ENCODE measurements at regions not wholly inside any gene's neighbourhood (a gene's known extent, or its start where the extent isn't known, plus 50 kb on each side); places are given as distances from the start of the nearest gene placed in this dataset.

- no peak for TF ChIP-seq ZNF570 (CRISPR knock-in tag; IDR thresholded peaks at IDR 0.05; ENCODE audit: borderline replicate concordance)
- TF ChIP-seq ZNF34 (CRISPR knock-in tag; IDR thresholded peaks at IDR 0.05; ENCODE audit: borderline replicate concordance) = no peak
- TF ChIP-seq ZNF556 (CRISPR knock-in tag; IDR thresholded peaks at IDR 0.05; ENCODE audit: borderline replicate concordance) = peak; percentile 54; the same call in 1 of the 2 replicates
- TF ChIP-seq ZBTB34 (CRISPR knock-in tag; IDR thresholded peaks at IDR 0.05) = no peak
- TF ChIP-seq, protein P1, sequence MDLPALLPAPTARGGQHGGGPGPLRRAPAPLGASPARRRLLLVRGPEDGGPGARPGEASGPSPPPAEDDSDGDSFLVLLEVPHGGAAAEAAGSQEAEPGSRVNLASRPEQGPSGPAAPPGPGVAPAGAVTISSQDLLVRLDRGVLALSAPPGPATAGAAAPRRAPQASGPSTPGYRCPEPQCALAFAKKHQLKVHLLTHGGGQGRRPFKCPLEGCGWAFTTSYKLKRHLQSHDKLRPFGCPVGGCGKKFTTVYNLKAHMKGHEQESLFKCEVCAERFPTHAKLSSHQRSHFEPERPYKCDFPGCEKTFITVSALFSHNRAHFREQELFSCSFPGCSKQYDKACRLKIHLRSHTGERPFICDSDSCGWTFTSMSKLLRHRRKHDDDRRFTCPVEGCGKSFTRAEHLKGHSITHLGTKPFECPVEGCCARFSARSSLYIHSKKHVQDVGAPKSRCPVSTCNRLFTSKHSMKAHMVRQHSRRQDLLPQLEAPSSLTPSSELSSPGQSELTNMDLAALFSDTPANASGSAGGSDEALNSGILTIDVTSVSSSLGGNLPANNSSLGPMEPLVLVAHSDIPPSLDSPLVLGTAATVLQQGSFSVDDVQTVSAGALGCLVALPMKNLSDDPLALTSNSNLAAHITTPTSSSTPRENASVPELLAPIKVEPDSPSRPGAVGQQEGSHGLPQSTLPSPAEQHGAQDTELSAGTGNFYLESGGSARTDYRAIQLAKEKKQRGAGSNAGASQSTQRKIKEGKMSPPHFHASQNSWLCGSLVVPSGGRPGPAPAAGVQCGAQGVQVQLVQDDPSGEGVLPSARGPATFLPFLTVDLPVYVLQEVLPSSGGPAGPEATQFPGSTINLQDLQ (CRISPR knock-in tag; IDR thresholded peaks at IDR 0.05) = no peak
- TF ChIP-seq, protein P2, sequence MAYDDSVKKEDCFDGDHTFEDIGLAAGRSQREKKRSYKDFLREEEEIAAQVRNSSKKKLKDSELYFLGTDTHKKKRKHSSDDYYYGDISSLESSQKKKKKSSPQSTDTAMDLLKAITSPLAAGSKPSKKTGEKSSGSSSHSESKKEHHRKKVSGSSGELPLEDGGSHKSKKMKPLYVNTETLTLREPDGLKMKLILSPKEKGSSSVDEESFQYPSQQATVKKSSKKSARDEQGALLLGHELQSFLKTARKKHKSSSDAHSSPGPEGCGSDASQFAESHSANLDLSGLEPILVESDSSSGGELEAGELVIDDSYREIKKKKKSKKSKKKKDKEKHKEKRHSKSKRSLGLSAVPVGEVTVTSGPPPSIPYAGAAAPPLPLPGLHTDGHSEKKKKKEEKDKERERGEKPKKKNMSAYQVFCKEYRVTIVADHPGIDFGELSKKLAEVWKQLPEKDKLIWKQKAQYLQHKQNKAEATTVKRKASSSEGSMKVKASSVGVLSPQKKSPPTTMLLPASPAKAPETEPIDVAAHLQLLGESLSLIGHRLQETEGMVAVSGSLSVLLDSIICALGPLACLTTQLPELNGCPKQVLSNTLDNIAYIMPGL (CRISPR knock-in tag; IDR thresholded peaks at IDR 0.05; ENCODE audit: borderline replicate concordance in 1 of 2, low read depth in 1 of 2) = peak; percentile 73 to 79; a peak in 3 of 4 replicates
- TF ChIP-seq SYNCRIP (IDR thresholded peaks at IDR 0.05; ENCODE audit: insufficient read depth, low read depth, low read length) = no peak
- TF ChIP-seq IKZF4 (CRISPR knock-in tag; IDR thresholded peaks at IDR 0.05; ENCODE audit: borderline replicate concordance, low read depth, not compliant biosample characterization) = no peak
- TF ChIP-seq MAFK (conservative IDR thresholded peaks at IDR 0.05 in 1 of 2, IDR thresholded peaks at IDR 0.05 in 1 of 2; ENCODE audit: low read length in 2 of 2) = no peak; a peak in 1 of 4 replicates
- TF ChIP-seq SPEN (CRISPR knock-in tag; IDR thresholded peaks at IDR 0.05; ENCODE audit: low read depth) = no peak
- no peak for TF ChIP-seq PREB (CRISPR knock-in tag; IDR thresholded peaks at IDR 0.05)
- TF ChIP-seq ZNF782 (CRISPR knock-in tag; IDR thresholded peaks at IDR 0.05; ENCODE audit: borderline replicate concordance) = no peak
- TF ChIP-seq RFXAP (CRISPR knock-in tag; IDR thresholded peaks at IDR 0.05; ENCODE audit: borderline replicate concordance) = no peak
- TF ChIP-seq, protein P3, sequence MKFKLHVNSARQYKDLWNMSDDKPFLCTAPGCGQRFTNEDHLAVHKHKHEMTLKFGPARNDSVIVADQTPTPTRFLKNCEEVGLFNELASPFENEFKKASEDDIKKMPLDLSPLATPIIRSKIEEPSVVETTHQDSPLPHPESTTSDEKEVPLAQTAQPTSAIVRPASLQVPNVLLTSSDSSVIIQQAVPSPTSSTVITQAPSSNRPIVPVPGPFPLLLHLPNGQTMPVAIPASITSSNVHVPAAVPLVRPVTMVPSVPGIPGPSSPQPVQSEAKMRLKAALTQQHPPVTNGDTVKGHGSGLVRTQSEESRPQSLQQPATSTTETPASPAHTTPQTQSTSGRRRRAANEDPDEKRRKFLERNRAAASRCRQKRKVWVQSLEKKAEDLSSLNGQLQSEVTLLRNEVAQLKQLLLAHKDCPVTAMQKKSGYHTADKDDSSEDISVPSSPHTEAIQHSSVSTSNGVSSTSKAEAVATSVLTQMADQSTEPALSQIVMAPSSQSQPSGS (CRISPR knock-in tag; IDR thresholded peaks at IDR 0.05) = no peak
- TF ChIP-seq XBP1 (CRISPR knock-in tag; IDR thresholded peaks at IDR 0.05) = no peak
- TF ChIP-seq CEBPG (CRISPR knock-in tag; IDR thresholded peaks at IDR 0.05) = no peak
- no peak for TF ChIP-seq AGO2 (optimal IDR thresholded peaks at IDR 0.05; ENCODE audit: low read depth, low read length)
- TF ChIP-seq PHF8 (CRISPR knock-in tag; IDR thresholded peaks at IDR 0.05) = peak; percentile 31; the same call in 1 of the 2 replicates
- no peak for TF ChIP-seq HNF4A (CRISPR knock-in tag; IDR thresholded peaks at IDR 0.05)
- no peak for TF ChIP-seq ZNF678 (CRISPR knock-in tag; IDR thresholded peaks at IDR 0.05)
Measured at GRCh38 chr3:10738688-10739372, 77.2 kb upstream of the SLC6A11 start (continued).

Measured in HepG2 (cell line).